ENCODE measurements at regions not wholly inside any gene's neighbourhood (a gene's known extent, or its start where the extent isn't known, plus 50 kb on each side); places are given as distances from the start of the nearest gene placed in this dataset.

DNA sequence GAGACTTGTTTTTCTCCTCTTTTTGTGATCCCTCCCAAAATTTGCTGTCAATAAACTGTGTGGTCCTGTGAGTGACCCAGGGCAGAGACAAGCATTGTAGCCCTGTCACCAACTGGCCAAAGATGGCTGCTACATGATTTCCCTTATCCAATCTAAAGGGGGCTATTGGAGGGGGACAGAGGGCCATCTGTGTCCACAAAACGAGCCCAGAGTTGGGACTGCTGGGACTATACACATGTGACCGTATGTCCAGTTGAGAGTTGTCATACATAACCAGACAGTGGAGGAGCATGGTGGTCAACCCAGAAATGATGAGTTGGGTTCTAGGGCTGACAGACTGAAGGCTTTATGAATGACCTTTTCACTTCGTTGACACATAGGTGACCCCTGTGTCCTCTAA lies 55.3 kb upstream of the SDK1 start:
- Histone ChIP-seq H3K9me3 (ENCODE audit: control insufficient read depth, low read depth, low read length) (no peaks in the 10 kb centered on the region), H3K4me2 (ENCODE audit: control insufficient read depth, extremely low read depth, insufficient read depth, low read depth, low read length) (no peak overlapping the region), H2AFZ (ENCODE audit: control insufficient read depth, low read length) (no peak overlapping the region), H3K4me1 (ENCODE audit: control insufficient read depth, extremely low read depth, insufficient read depth, low read length) (no peaks in the 10 kb centered on the region), H3K27ac (ENCODE audit: control insufficient read depth, insufficient read depth, low read length) (no peak overlapping the region), H3K27me3 (ENCODE audit: control insufficient read depth, extremely low read depth, insufficient read depth, low read length) (no peaks in the 10 kb centered on the region), H3K79me2 (ENCODE audit: control insufficient read depth, insufficient read depth, low read length) (no peaks in the 10 kb centered on the region), H3K36me3 (ENCODE audit: control insufficient read depth in 2 of 2, extremely low read depth in 1 of 2, insufficient read depth in 2 of 2, low read length in 2 of 2) (no peaks in the 10 kb centered on the region), H4K20me1 (ENCODE audit: control insufficient read depth, extremely low read depth, insufficient read depth, low read length) (no peaks in the 10 kb centered on the region), H3K9ac (ENCODE audit: control insufficient read depth, extremely low read depth, insufficient read depth, low read length) (no peak overlapping the region), H3K9me1 (ENCODE audit: control insufficient read depth, extremely low read depth, insufficient read depth, low read length) (no peaks in the 10 kb centered on the region), H3K4me3 (ENCODE audit: control insufficient read depth in 2 of 3, extremely low read depth in 1 of 3, insufficient read depth in 2 of 3, low read depth in 1 of 3, low read length in 3 of 3) (no peak overlapping the region)
- FAIRE-seq (no peak), DNase-seq (ENCODE audit: low read depth, low spot score) (no peak)
- dilution Hi-C loops (cut with MboI; ENCODE audit: extremely low pct_ligation_motif_present, low sequenced_read_pairs) = no loop called here
- TF ChIP-seq EZH2 (IDR thresholded peaks at IDR 0.05; ENCODE audit: low read length) = no peak
- no peak for TF ChIP-seq CTCF (optimal IDR thresholded peaks at IDR 0.05 in 1 of 3, IDR thresholded peaks at IDR 0.05 in 1 of 3, conservative IDR thresholded peaks at IDR 0.05 in 1 of 3; ENCODE audit: extremely low read depth in 1 of 3, insufficient read depth in 2 of 3, low read length in 3 of 3)

DNA sequence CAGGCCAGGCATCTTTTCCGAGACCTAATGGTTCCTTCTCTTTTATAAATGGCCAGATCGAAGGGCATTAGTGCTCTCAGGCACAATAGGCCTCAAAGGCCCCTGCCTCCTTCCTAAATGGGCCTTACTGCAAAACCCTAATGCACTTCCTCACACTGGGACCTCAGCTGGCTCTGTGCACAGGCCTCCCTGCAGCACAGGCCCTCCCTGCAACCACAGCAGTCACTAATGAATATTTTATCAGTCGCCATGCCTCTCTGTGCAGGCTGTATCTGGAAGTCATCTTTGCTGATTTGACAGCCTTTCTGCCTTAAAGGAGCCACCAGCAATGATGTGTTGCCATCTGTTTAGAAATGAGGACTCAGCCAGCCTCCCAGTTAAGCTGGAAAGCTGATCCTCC lies 54.9 kb upstream of the SDK1 start:
- H3K4me2 ChIP-seq (ENCODE audit: control insufficient read depth, extremely low read depth, insufficient read depth, low read depth, low read length) = no peak overlapping the region
- H3K79me2 ChIP-seq (ENCODE audit: control insufficient read depth, insufficient read depth, low read length) = no peaks in the 10 kb centered on the region
- H4K20me1 ChIP-seq (ENCODE audit: control insufficient read depth, extremely low read depth, insufficient read depth, low read length) = no peaks in the 10 kb centered on the region
- no peaks in the 10 kb centered on the region for H3K36me3 ChIP-seq (ENCODE audit: control insufficient read depth in 2 of 2, extremely low read depth in 1 of 2, insufficient read depth in 2 of 2, low read length in 2 of 2)
- FAIRE-seq (no peak), DNase-seq (ENCODE audit: low read depth, low spot score) (no peak)
- dilution Hi-C loops (cut with MboI; ENCODE audit: extremely low pct_ligation_motif_present, low sequenced_read_pairs) = no loop called here
- H3K9ac ChIP-seq (ENCODE audit: control insufficient read depth, extremely low read depth, insufficient read depth, low read length) = no peak overlapping the region
- no peaks in the 10 kb centered on the region for H3K27me3 ChIP-seq (ENCODE audit: control insufficient read depth, extremely low read depth, insufficient read depth, low read length)
- no peaks in the 10 kb centered on the region for H3K4me1 ChIP-seq (ENCODE audit: control insufficient read depth, extremely low read depth, insufficient read depth, low read length)
- no peaks in the 10 kb centered on the region for H3K9me1 ChIP-seq (ENCODE audit: control insufficient read depth, extremely low read depth, insufficient read depth, low read length)
- H3K27ac ChIP-seq (ENCODE audit: control insufficient read depth, insufficient read depth, low read length) = no peak overlapping the region
- H3K4me3 ChIP-seq (ENCODE audit: control insufficient read depth in 2 of 3, extremely low read depth in 1 of 3, insufficient read depth in 2 of 3, low read depth in 1 of 3, low read length in 3 of 3) = no peak overlapping the region
- no peaks in the 10 kb centered on the region for H3K9me3 ChIP-seq (ENCODE audit: control insufficient read depth, low read depth, low read length)
- TF ChIP-seq CTCF (optimal IDR thresholded peaks at IDR 0.05 in 1 of 3, IDR thresholded peaks at IDR 0.05 in 1 of 3, conservative IDR thresholded peaks at IDR 0.05 in 1 of 3; ENCODE audit: extremely low read depth in 1 of 3, insufficient read depth in 2 of 3, low read length in 3 of 3) = no peak
- TF ChIP-seq EZH2 (IDR thresholded peaks at IDR 0.05; ENCODE audit: low read length) = no peak
- no peak overlapping the region for H2AFZ ChIP-seq (ENCODE audit: control insufficient read depth, low read length)

Measured in keratinocyte (primary cell).